Activated CD8-positive, alpha-beta memory T cell treated with anti-CD3 and anti-CD28 coated beads, Interleukin-2, amount 10 ng/mL, durations not matched to agents 7 days and 5 days (primary cell): ENCODE measurements at regions not wholly inside any gene's neighbourhood (a gene's known extent, or its start where the extent isn't known, plus 50 kb on each side); places are given as distances from the start of the nearest gene placed in this dataset.
"Not testable (repeated sequence)": the region's sequence is repeated elsewhere in the genome, so short reads cannot be mapped to it uniquely, and the experiment has no call there.

Experiments used
- ATAC-seq: fragments of 150-1000 bp; cut with Tn5 transposase; one replicate; pipeline ENCODE4 v1.10.0; 2021; ENCODE audit warnings: moderate library complexity
- CTCF ChIA-PET: fragments of 350-600 bp; sonication (Branson Sonifier 250); formaldehyde crosslinking; loops from one replicate; lab custom pipeline; 2021; ENCODE audit warnings: antibody characterized with exemption; lab: Charles Lee
- DNase-seq: peaks from one replicate; pipeline ENCODE4 v3.0.0-alpha.2; 2020
- H3K27ac Mint-ChIP-seq: one replicate; pipeline ENCODE4 v1.8.0; 2021; ENCODE audit warnings: mild to moderate bottlenecking, mixed read lengths
- H3K27me3 Mint-ChIP-seq: one replicate; pipeline ENCODE4 v1.8.0; 2021; ENCODE audit warnings: mixed read lengths
- H3K36me3 Mint-ChIP-seq: one replicate; pipeline ENCODE4 v1.8.0; 2021; ENCODE audit warnings: mild to moderate bottlenecking, mixed read lengths
- H3K4me1 Mint-ChIP-seq: one replicate; pipeline ENCODE4 v1.8.0; 2021; ENCODE audit warnings: mixed read lengths
- H3K4me3 Mint-ChIP-seq: one replicate; pipeline ENCODE4 v1.8.0; 2021; ENCODE audit warnings: mild to moderate bottlenecking, moderate library complexity, mixed read lengths
- H3K9me3 Mint-ChIP-seq: one replicate; pipeline ENCODE4 v1.8.0; 2022; ENCODE audit warnings: low read depth, mixed read lengths

GRCh38 chr2:89767572-89768435 lies 1076.3 kb downstream of the RPIA start:
- no peak overlapping the region for H3K27ac Mint-ChIP-seq
- H3K36me3 Mint-ChIP-seq, result no peaks in the 10 kb centered on the region
- ATAC-seq (no peak), DNase-seq (no peak)
- peaks cover 17% of the 10 kb centered on the region for H3K9me3 Mint-ChIP-seq
- peaks cover 18% of the 10 kb centered on the region for H3K27me3 Mint-ChIP-seq
- CTCF ChIA-PET, result no interaction called here
- no peaks in the 10 kb centered on the region for H3K4me1 Mint-ChIP-seq
- H3K4me3 Mint-ChIP-seq, result no peak overlapping the region

- no peak overlapping the region for H3K4me3 Mint-ChIP-seq
- no peak for ATAC-seq
- peaks cover 58% of the 10 kb centered on the region for H3K9me3 Mint-ChIP-seq
- H3K27ac Mint-ChIP-seq, result no peak overlapping the region
- CTCF ChIA-PET, result no interaction called here
- no peaks in the 10 kb centered on the region for H3K27me3 Mint-ChIP-seq
- H3K4me1 Mint-ChIP-seq, result no peaks in the 10 kb centered on the region
- DNase-seq, result no peak
- peaks cover 28% of the 10 kb centered on the region for H3K36me3 Mint-ChIP-seq
Measured at GRCh38 chr2:89775885-89776284, 1084.4 kb downstream of the RPIA start.

- no peak for DNase-seq
- Mint-ChIP-seq H3K4me3 (no peak overlapping the region), H3K4me1 (no peaks in the 10 kb centered on the region), H3K36me3 (peaks cover 35% of the 10 kb centered on the region), H3K9me3 (peaks cover 72% of the 10 kb centered on the region), H3K27ac (no peak overlapping the region), H3K27me3 (no peaks in the 10 kb centered on the region)
- no peak for ATAC-seq
- CTCF ChIA-PET, result no interaction called here
Measured at GRCh38 chr2:89780318-89780717, 1088.8 kb downstream of the RPIA start.

- CTCF ChIA-PET, result no interaction called here
- H3K4me3 Mint-ChIP-seq, result no peak overlapping the region
- peaks cover 29% of the 10 kb centered on the region for H3K36me3 Mint-ChIP-seq
- no peaks in the 10 kb centered on the region for H3K27me3 Mint-ChIP-seq
- H3K9me3 Mint-ChIP-seq, result peaks cover 66% of the 10 kb centered on the region
- no peak for ATAC-seq
- H3K27ac Mint-ChIP-seq, result no peak overlapping the region
- no peaks in the 10 kb centered on the region for H3K4me1 Mint-ChIP-seq
- no peak for DNase-seq
Measured at GRCh38 chr2:89781962-89782361, 1090.5 kb downstream of the RPIA start.

- H3K27ac Mint-ChIP-seq, result no peak overlapping the region
- peaks cover 31% of the 10 kb centered on the region for H3K36me3 Mint-ChIP-seq
- DNase-seq (no peak), ATAC-seq (no peak)
- no peaks in the 10 kb centered on the region for H3K4me1 Mint-ChIP-seq
- CTCF ChIA-PET, result no interaction called here
- no peak overlapping the region for H3K4me3 Mint-ChIP-seq
- H3K27me3 Mint-ChIP-seq, result no peaks in the 10 kb centered on the region
- peaks cover 70% of the 10 kb centered on the region for H3K9me3 Mint-ChIP-seq
Measured at GRCh38 chr2:89784960-89785359, 1093.5 kb downstream of the RPIA start.

GRCh38 chr2:89785528-89785927 lies 1094.1 kb downstream of the RPIA start:
- H3K36me3 Mint-ChIP-seq, result peaks cover 28% of the 10 kb centered on the region
- H3K4me1 Mint-ChIP-seq, CTCF ChIA-PET, ATAC-seq, H3K27me3 Mint-ChIP-seq, H3K27ac Mint-ChIP-seq, DNase-seq, H3K4me3 Mint-ChIP-seq: not testable (repeated sequence)
- peaks cover 69% of the 10 kb centered on the region for H3K9me3 Mint-ChIP-seq

- peaks cover 24% of the 10 kb centered on the region for H3K36me3 Mint-ChIP-seq
- DNase-seq, H3K27me3 Mint-ChIP-seq, CTCF ChIA-PET, ATAC-seq, H3K27ac Mint-ChIP-seq, H3K4me3 Mint-ChIP-seq, H3K4me1 Mint-ChIP-seq: not testable (repeated sequence)
- H3K9me3 Mint-ChIP-seq, result peaks cover 68% of the 10 kb centered on the region
Measured at GRCh38 chr2:89786642-89787041, 1095.2 kb downstream of the RPIA start.

GRCh38 chr2:89795530-89795929 lies 1104.1 kb downstream of the RPIA start:
- H3K36me3 Mint-ChIP-seq, result peaks cover 32% of the 10 kb centered on the region
- H3K27me3 Mint-ChIP-seq, H3K4me3 Mint-ChIP-seq, H3K27ac Mint-ChIP-seq, CTCF ChIA-PET, ATAC-seq, H3K4me1 Mint-ChIP-seq, DNase-seq: not testable (repeated sequence)
- H3K9me3 Mint-ChIP-seq, result peaks cover 76% of the 10 kb centered on the region

GRCh38 chr2:89797320-89798038 lies 1106.0 kb downstream of the RPIA start:
- ATAC-seq (no peak), DNase-seq (no peak)
- Mint-ChIP-seq H3K27ac (no peak overlapping the region), H3K9me3 (peaks cover 74% of the 10 kb centered on the region), H3K36me3 (peaks cover 34% of the 10 kb centered on the region), H3K4me3 (no peak overlapping the region), H3K27me3 (no peaks in the 10 kb centered on the region), H3K4me1 (no peaks in the 10 kb centered on the region)
- CTCF ChIA-PET, result no interaction called here

- peaks cover 39% of the 10 kb centered on the region for H3K36me3 Mint-ChIP-seq
- H3K27me3 Mint-ChIP-seq, H3K27ac Mint-ChIP-seq, DNase-seq, H3K4me3 Mint-ChIP-seq, CTCF ChIA-PET, H3K4me1 Mint-ChIP-seq, ATAC-seq: not testable (repeated sequence)
- H3K9me3 Mint-ChIP-seq, result peaks cover 76% of the 10 kb centered on the region
Measured at GRCh38 chr2:89801207-89801606, 1109.7 kb downstream of the RPIA start.

- not testable (repeated sequence) for H3K27me3 Mint-ChIP-seq
Measured at GRCh38 chr2:89806363-89806762, 1114.9 kb downstream of the RPIA start.

GRCh38 chr2:89811295-89811694 lies 1119.8 kb downstream of the RPIA start:
- no peak for DNase-seq
- Mint-ChIP-seq H3K9me3 (peaks cover 67% of the 10 kb centered on the region), H3K27ac (no peak overlapping the region), H3K27me3 (no peaks in the 10 kb centered on the region), H3K36me3 (peaks cover 39% of the 10 kb centered on the region), H3K4me1 (no peaks in the 10 kb centered on the region), H3K4me3 (no peak overlapping the region)
- CTCF ChIA-PET, result no interaction called here
- no peak for ATAC-seq

More at GRCh38 chr2:89806363-89806762, 1114.9 kb downstream of the RPIA start:
- ATAC-seq, H3K4me3 Mint-ChIP-seq, H3K4me1 Mint-ChIP-seq, DNase-seq, CTCF ChIA-PET, H3K27ac Mint-ChIP-seq: not testable (repeated sequence)
- H3K9me3 Mint-ChIP-seq, result peaks cover 59% of the 10 kb centered on the region
- H3K36me3 Mint-ChIP-seq, result peaks cover 24% of the 10 kb centered on the region

GRCh38 chr2:89811910-89812309 lies 1120.4 kb downstream of the RPIA start:
- H3K4me3 Mint-ChIP-seq, DNase-seq, H3K27ac Mint-ChIP-seq, ATAC-seq, CTCF ChIA-PET, H3K4me1 Mint-ChIP-seq, H3K27me3 Mint-ChIP-seq: not testable (repeated sequence)
- peaks cover 72% of the 10 kb centered on the region for H3K9me3 Mint-ChIP-seq
- peaks cover 41% of the 10 kb centered on the region for H3K36me3 Mint-ChIP-seq

GRCh38 chr2:89814359-89814758 lies 1122.9 kb downstream of the RPIA start:
- H3K4me1 Mint-ChIP-seq, ATAC-seq, H3K27me3 Mint-ChIP-seq, H3K27ac Mint-ChIP-seq, DNase-seq, CTCF ChIA-PET, H3K4me3 Mint-ChIP-seq: not testable (repeated sequence)
- H3K36me3 Mint-ChIP-seq, result peaks cover 57% of the 10 kb centered on the region
- H3K9me3 Mint-ChIP-seq, result peaks cover 84% of the 10 kb centered on the region
